22Rv1 (cell line): ENCODE measurements at regions not wholly inside any gene's neighbourhood (a gene's known extent, or its start where the extent isn't known, plus 50 kb on each side); places are given as distances from the start of the nearest gene placed in this dataset.

Experiments
- CTCF ChIP-seq: fragments of 450-650 bp; IDR thresholded peaks from 2 replicates; pipeline ENCODE4 v1.5.1; 2017; ENCODE audit warnings: mild to moderate bottlenecking
- ZFX ChIP-seq: fragments of 450-650 bp; IDR thresholded peaks from 2 replicates; pipeline ENCODE4 v1.6.1; 2017; ENCODE audit warnings: antibody characterized with exemption, borderline replicate concordance

- TF ChIP-seq CTCF (no peak), ZFX (no peak)
Measured at GRCh38 chrX:110951472-110952269, 144.3 kb upstream of the PAK3 start.
